ENCODE measurements at regions not wholly inside any gene's neighbourhood (a gene's known extent, or its start where the extent isn't known, plus 50 kb on each side); places are given as distances from the start of the nearest gene placed in this dataset.

DNA sequence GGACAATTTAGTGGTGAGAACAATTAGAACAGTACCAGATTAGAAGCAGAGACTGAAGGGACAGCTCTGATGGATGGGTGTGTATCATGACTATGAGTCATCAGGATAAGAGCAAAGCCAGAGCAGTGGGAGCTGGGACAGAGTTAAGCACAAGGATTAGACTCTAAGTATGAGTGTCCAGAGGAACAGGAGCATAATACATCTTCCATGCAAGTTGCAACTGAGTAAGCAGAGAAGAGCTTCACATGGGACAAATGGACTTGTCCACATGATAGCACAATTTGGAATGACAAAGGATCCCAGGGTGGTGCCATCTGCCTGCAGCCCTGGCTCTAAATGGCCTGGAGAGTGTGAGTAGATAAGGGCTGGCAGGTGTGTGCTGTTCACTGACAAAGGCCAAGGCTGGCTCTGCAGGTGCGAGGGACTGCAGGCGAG, 226.4 kb upstream of the CAND1 start:
- Histone ChIP-seq H3F3A (replicated peaks; ENCODE audit: low read depth) (no peaks in the 10 kb centered on the region), H3K4me2 (no peak overlapping the region), H3K4me3 (no peak overlapping the region), H3K4me1 (ENCODE audit: insufficient read depth) (peaks cover 22% of the 10 kb centered on the region), H4K20me1 (replicated peaks; ENCODE audit: insufficient read depth) (peaks cover 2% of the 10 kb centered on the region; the same call in 1 of the 2 replicates), H3K79me2 (replicated peaks; ENCODE audit: insufficient read depth) (peaks cover 2% of the 10 kb centered on the region; the same call in 1 of the 2 replicates), H3K27me3 (ENCODE audit: insufficient read depth) (no peaks in the 10 kb centered on the region), H3K9me2 (ENCODE audit: insufficient read depth) (no peaks in the 10 kb centered on the region), H3K27ac (ENCODE audit: low read depth) (no peak overlapping the region), H3K36me3 (ENCODE audit: insufficient read depth) (no peaks in the 10 kb centered on the region), H2AFZ (no peak overlapping the region)
- Mint-ChIP-seq H3K27ac (no peak overlapping the region), H3K36me3 (ENCODE audit: low read depth) (no peaks in the 10 kb centered on the region), H3K4me3 (no peak overlapping the region), H3K4me1 (peaks cover 47% of the 10 kb centered on the region), H3K9me3 (no peaks in the 10 kb centered on the region), H3K27me3 (ENCODE audit: insufficient read depth, low read depth, poor library complexity) (peaks cover 2% of the 10 kb centered on the region)
- DNase-seq (ENCODE audit: low spot score) = peak; percentile 51
- ATAC-seq = peak; percentile 88
- no peak for TF ChIP-seq EZH2phosphoT487 (IDR thresholded peaks at IDR 0.05; ENCODE audit: unreplicated experiment)
- peak; percentile 45; the same call in 1 of the 2 replicates for TF ChIP-seq ZNF462 (CRISPR knock-in tag; IDR thresholded peaks at IDR 0.05)

GRCh38 chr12:67043771-67044170, 225.4 kb upstream of the CAND1 start:
- no peaks in the 10 kb centered on the region for H3K36me3 ChIP-seq (ENCODE audit: insufficient read depth)
- Mint-ChIP-seq H3K4me1 (peaks cover 38% of the 10 kb centered on the region), H3K4me3 (no peak overlapping the region), H3K27ac (no peak overlapping the region), H3K9me3 (no peaks in the 10 kb centered on the region), H3K36me3 (ENCODE audit: low read depth) (no peaks in the 10 kb centered on the region; the same call in 2 of the 3 replicates), H3K27me3 (ENCODE audit: insufficient read depth, low read depth, poor library complexity) (peaks cover 2% of the 10 kb centered on the region)
- H3F3A ChIP-seq (replicated peaks; ENCODE audit: low read depth) = no peaks in the 10 kb centered on the region
- peaks cover 22% of the 10 kb centered on the region for H3K4me1 ChIP-seq (ENCODE audit: insufficient read depth)
- no peaks in the 10 kb centered on the region for H4K20me1 ChIP-seq (replicated peaks; ENCODE audit: insufficient read depth)
- no peak overlapping the region for H3K4me2 ChIP-seq
- no peaks in the 10 kb centered on the region for H3K27me3 ChIP-seq (ENCODE audit: insufficient read depth)
- peaks cover 3% of the 10 kb centered on the region; the same call in 1 of the 2 replicates for H3K79me2 ChIP-seq (replicated peaks; ENCODE audit: insufficient read depth)
- no peaks in the 10 kb centered on the region for H3K9me2 ChIP-seq (ENCODE audit: insufficient read depth)
- DNase-seq (ENCODE audit: low spot score) = no peak
- no peak for ATAC-seq
- no peak overlapping the region for H3K27ac ChIP-seq (ENCODE audit: low read depth)
- no peak overlapping the region for H2AFZ ChIP-seq
- no peak overlapping the region for H3K4me3 ChIP-seq
- TF ChIP-seq ZNF462 (CRISPR knock-in tag; IDR thresholded peaks at IDR 0.05) (no peak), EZH2phosphoT487 (IDR thresholded peaks at IDR 0.05; ENCODE audit: unreplicated experiment) (no peak), JUNB (IDR thresholded peaks at IDR 0.05; ENCODE audit: unreplicated experiment) (no peak), EZH2 (IDR thresholded peaks at IDR 0.05; ENCODE audit: low read depth, unreplicated experiment) (no peak)
